Esophagus squamous epithelium (tissue), 5 donors: ENCODE measurements at regions not wholly inside any gene's neighbourhood (a gene's known extent, or its start where the extent isn't known, plus 50 kb on each side); places are given as distances from the start of the nearest gene placed in this dataset.

Source experiments
- DNase-seq: peaks from one replicate; lab custom pipeline; 2025; lab: John Stamatoyannopoulos, UW
- H3K27ac ChIP-seq, 4 donors: fragments of 200-600 bp; sonication (generic); one replicate each; pipeline ENCODE4 v1.5.1; 2016 to 2019; ENCODE audit warnings: mild to moderate bottlenecking in 1 of 4
- H3K27me3 ChIP-seq, 4 donors: fragments of 200-600 bp; sonication (generic); 1 replicate in 3 of 4; 2 replicates in 1 of 4; pipeline versions ENCODE4 v1.5.1 to v1.6.0; 2017 to 2021; ENCODE audit warnings: antibody characterized with exemption in 1 of 4
- H3K36me3 ChIP-seq, 3 donors: fragments of 200-600 bp; sonication (generic); one replicate each; pipeline ENCODE4 v1.5.1; 2016 to 2019
- H3K4me1 ChIP-seq, 3 donors: fragments of 200-600 bp; sonication (generic); one replicate each; pipeline ENCODE4 v1.5.1; 2017 to 2019
- H3K4me3 ChIP-seq, 4 donors: fragments of 200-600 bp; sonication (generic); 1 replicate in 3 of 4; 2 replicates in 1 of 4; pipeline ENCODE4 v1.5.1; 2016 to 2019; ENCODE audit warnings: mild to moderate bottlenecking in 2 of 4, moderate library complexity in 1 of 4
- H3K9me3 ChIP-seq, 3 donors: fragments of 200-600 bp; sonication (generic); one replicate each; pipeline ENCODE4 v1.5.1; 2016 to 2019
- CTCF ChIP-seq, 6 experiments: fragments of 450-650 bp in 4 of 6; fragments of 200-600 bp in 2 of 6; sonication (generic) in 2 of 6; IDR thresholded peaks; one replicate each; pipeline ENCODE4 v1.5.1; 2016 to 2019; ENCODE audit warnings: antibody characterized with exemption in 6 of 6, mild to moderate bottlenecking in 4 of 6, moderate library complexity in 4 of 6
- POLR2A ChIP-seq, 4 donors: fragments of 450-650 bp; IDR thresholded peaks; one replicate each; pipeline ENCODE4 v1.6.1; 2017; ENCODE audit warnings: antibody characterized with exemption in 4 of 4, mild to moderate bottlenecking in 4 of 4, moderate library complexity in 3 of 4
- WGBS, 2 donors: methylation state at CpG; one replicate each; pipeline ENCODE4 v1.1.5; 2018; 5-methylcytosine and 5-hydroxymethylcytosine counted together
- intact Hi-C: fragments of 100-400 bp; cut with DNase I; formaldehyde crosslinking; loops from one replicate; pipeline ENCODE4 v1.15.0; 2022
- donor health status: DM: yes; HTN: yes; CAD: no.

GRCh38 chr6:81439417-81439816, 313.1 kb downstream of the TENT5A start:
- H3K27ac ChIP-seq, result no peak overlapping the region
- H3K9me3 ChIP-seq, result peaks cover 0 to 11% (median 0%) of the 10 kb centered on the region in 3 donors
- DNase-seq, result no peak
- H3K4me1 ChIP-seq, result no peaks in the 10 kb centered on the region
- H3K36me3 ChIP-seq, result no peaks in the 10 kb centered on the region
- TF ChIP-seq CTCF (IDR thresholded peaks at IDR 0.05) (no peak), POLR2A (IDR thresholded peaks at IDR 0.05) (no peak)
- H3K4me3 ChIP-seq, result no peak overlapping the region
- intact Hi-C loops, result no loop called here
- WGBS, 2 donors, result 57 to 72% methylated on average over 2 of the region's 2 CpGs
- no peaks in the 10 kb centered on the region for H3K27me3 ChIP-seq

DNA sequence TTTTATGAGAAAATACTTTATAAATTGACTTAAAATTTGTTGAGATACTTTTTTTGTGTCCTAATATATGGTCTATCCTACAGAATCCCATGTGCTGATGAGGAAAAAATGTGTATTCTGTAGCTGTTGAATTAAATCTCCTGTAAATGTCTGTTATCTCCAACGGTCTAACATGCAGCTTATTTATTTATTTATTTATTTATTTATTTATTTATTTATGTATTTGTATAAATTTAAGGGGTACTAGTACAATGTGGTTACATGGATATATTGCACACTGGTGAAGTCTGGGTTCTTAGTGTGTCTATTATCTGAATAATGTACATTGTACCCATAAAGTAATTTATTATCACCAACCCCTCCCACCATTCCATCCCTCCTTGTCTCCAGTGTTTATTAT, 315.5 kb downstream of the TENT5A start:
- H3K9me3 ChIP-seq, result peaks cover 0 to 11% (median 0%) of the 10 kb centered on the region in 3 donors
- no peak for TF ChIP-seq CTCF (IDR thresholded peaks at IDR 0.05)
- no peak for TF ChIP-seq POLR2A (IDR thresholded peaks at IDR 0.05)
- 42 to 45% methylated on average over 1 of the region's 1 CpG for WGBS, 2 donors
- no peaks in the 10 kb centered on the region for H3K4me1 ChIP-seq
- no peak overlapping the region for H3K27ac ChIP-seq
- intact Hi-C loops, result no loop called here
- no peaks in the 10 kb centered on the region for H3K36me3 ChIP-seq
- H3K27me3 ChIP-seq, result no peaks in the 10 kb centered on the region
- no peak overlapping the region for H3K4me3 ChIP-seq
- DNase-seq, result no peak

- H3K4me1 ChIP-seq, result no peaks in the 10 kb centered on the region
- H3K27me3 ChIP-seq, result no peaks in the 10 kb centered on the region
- no peak for DNase-seq
- H3K4me3 ChIP-seq, result no peak overlapping the region
- no peaks in the 10 kb centered on the region for H3K9me3 ChIP-seq
- WGBS, 2 donors, result 55 to 66% methylated on average over 4 of the region's 4 CpGs
- intact Hi-C loops, result no loop called here
- no peak overlapping the region for H3K27ac ChIP-seq
- no peak for TF ChIP-seq POLR2A (IDR thresholded peaks at IDR 0.05)
- no peaks in the 10 kb centered on the region for H3K36me3 ChIP-seq
Measured at GRCh38 chr6:81413306-81413705, 339.2 kb downstream of the TENT5A start.

DNA sequence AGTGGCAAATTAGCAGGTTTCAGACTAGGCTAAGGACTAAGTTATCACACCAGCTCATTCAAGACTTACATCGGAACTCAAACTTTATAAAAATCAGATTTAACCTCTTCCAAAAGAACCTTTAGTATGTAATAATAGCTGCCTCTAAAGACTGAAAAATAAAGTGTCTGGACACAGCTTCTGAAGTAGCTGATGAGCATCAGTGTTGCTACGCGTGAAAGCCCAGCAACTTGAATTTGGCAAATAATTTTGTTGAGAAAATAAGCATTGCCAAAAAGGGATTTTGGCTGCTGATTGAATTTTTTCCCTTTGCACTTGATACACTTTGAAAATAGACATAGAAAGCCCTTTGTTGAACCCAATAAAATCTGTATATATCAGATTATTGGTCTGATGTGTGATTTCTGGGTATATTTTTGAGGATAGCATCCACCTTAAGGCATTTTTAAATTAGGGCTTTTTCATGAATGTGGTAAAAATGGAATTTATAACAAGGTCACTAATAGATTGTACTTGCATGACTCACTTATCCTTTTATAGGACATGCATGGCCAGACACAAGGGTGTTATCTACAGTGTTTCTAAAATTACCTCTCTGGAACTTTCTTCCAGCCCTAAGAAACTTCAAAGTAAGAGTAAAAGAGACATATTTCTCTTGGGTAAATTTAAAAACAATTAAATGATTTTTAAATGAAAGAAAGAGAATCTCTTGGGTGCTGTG, 350.4 kb downstream of the TENT5A start:
- Histone ChIP-seq H3K9me3 (no peaks in the 10 kb centered on the region), H3K4me1 (no peaks in the 10 kb centered on the region), H3K36me3 (no peaks in the 10 kb centered on the region), H3K27ac (no peak overlapping the region), H3K4me3 (no peak overlapping the region), H3K27me3 (no peaks in the 10 kb centered on the region)
- no peak for TF ChIP-seq POLR2A (IDR thresholded peaks at IDR 0.05)
- TF ChIP-seq CTCF (IDR thresholded peaks at IDR 0.05), result no peak
- intact Hi-C loops, result no loop called here
- 75 to 76% methylated on average over 3 of the region's 3 CpGs for WGBS, 2 donors
- no peak for DNase-seq

DNA sequence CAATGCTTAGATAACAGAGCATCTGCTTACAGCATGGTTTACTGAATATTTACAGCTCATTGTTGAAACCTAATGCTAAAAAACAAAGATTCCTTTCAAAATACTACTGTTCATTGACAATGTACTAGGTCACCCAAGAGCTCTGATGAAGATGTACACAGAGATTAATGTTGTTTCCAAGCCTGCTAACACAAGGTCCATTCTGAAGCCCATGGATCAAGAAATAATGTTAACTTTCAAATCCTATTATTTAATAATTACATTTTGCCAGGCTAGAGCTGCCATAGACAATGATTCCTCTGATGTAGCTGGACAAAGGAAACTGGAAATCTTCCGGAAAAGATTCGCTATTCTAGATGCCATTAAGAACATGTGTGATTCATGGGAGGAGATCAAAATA, 355.6 kb downstream of the TENT5A start:
- intact Hi-C loops, result no loop called here
- WGBS, 2 donors, result 56 to 88% methylated on average over 2 of the region's 2 CpGs
- Histone ChIP-seq H3K4me1 (no peaks in the 10 kb centered on the region), H3K27ac (no peak overlapping the region), H3K27me3 (no peaks in the 10 kb centered on the region), H3K9me3 (no peaks in the 10 kb centered on the region), H3K36me3 (no peaks in the 10 kb centered on the region), H3K4me3 (no peak overlapping the region)
- TF ChIP-seq CTCF (IDR thresholded peaks at IDR 0.05), result no peak
- no peak for TF ChIP-seq POLR2A (IDR thresholded peaks at IDR 0.05)
- DNase-seq, result no peak
